Activated CD4-positive, alpha-beta T cell treated with anti-CD3 and anti-CD28 coated beads for 48 hours (primary cell): ENCODE measurements at regions not wholly inside any gene's neighbourhood (a gene's known extent, or its start where the extent isn't known, plus 50 kb on each side); places are given as distances from the start of the nearest gene placed in this dataset.
A peak's percentile ranks its signal among the peaks of the same experiment; 100 is the strongest.

ENCODE experiments used
- DNase-seq: peaks from one replicate; pipeline ENCODE4 v3.0.0-alpha.2; 2020

DNA sequence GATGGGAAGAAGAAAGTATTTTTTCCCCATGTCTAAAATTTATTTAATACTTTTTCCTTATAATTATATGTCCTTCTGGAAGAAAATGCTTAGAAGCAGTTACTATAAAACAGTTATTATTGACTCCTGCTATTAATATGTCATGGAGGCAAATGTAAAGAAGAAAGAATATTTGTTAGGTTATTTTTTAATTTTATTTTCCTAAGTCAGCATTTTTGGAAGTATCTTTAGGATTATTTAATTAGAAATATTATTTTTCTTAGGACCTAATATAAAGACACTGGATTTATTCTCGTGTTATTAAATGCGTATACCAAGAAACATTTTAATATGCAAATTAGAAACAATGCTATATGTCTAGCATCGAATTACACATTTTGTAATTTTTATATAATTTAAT, 687.7 kb downstream of the TRAM1L1 start:
- no peak for DNase-seq

GRCh38 chr4:116397291-116397690, 688.1 kb downstream of the TRAM1L1 start:
- no peak for DNase-seq

GRCh38 chr4:116395408-116395807, 690.0 kb downstream of the TRAM1L1 start:
- DNase-seq, result no peak

DNA sequence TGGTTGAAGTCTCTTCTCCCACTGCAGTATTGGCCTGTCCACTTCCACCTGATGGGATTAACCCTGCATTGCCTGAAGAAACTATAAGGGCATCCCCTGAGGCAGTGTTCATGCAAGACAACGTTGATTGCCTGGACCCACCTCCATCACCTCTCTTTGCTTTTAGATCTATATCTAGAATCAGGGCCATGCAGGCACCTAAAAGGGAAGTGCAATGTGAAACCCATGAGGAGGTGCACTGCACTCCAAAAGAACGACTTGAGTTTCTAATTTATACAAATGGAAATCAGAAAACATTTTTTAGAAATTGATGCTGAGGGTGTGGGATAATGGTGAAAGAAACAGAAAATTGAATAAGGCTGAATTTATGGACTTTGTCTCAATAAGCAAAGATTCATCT, 694.4 kb downstream of the TRAM1L1 start:
- no peak for DNase-seq

- DNase-seq, result no peak
Observed at GRCh38 chr4:116389139-116389538, 696.2 kb downstream of the TRAM1L1 start.

GRCh38 chr4:116387937-116388474, 697.4 kb downstream of the TRAM1L1 start:
- DNase-seq, result no peak

- no peak for DNase-seq
Observed at GRCh38 chr4:116386856-116387255, 698.5 kb downstream of the TRAM1L1 start.

DNA sequence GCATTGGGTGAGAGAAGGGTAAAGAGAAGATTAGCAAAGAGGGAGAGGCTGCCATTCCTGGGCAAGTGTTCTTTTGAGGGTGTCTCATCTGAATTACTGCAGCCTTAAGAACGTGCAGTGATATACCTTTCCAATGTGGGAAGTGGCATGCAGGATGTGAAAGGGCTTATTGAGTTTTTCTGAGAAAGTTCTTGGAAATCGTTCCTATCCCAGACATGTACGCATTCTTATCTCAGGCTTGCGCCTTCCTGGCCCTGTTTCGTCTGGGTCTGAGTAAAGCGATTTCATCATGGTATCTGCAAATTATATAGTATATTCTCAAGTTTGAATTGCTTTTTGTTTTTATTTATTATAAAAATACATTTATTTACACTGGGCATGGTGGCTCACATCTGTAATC, 699.8 kb downstream of the TRAM1L1 start:
- no peak for DNase-seq

DNA sequence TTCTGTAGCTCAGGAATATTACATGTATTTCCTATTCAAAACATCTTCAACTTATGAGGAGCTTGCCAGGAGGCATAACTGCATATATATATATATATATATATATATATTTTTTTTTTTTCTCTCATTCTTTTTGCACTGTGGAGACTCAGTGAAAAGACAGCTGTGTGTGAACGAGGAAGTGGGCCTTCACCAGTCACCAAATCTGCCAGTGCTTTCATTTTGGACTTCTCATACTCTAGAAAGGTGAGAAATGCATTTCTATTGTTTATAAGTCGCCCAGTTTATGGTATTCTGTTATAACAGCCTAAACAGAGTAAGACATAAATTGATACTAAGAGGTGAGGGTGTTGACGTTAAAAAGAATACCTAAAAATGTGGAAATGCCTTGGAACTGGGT, 710.6 kb downstream of the TRAM1L1 start:
- DNase-seq, result no peak

- DNase-seq, result no peak
Observed at GRCh38 chr4:116362583-116362982, 722.8 kb downstream of the TRAM1L1 start.

DNA sequence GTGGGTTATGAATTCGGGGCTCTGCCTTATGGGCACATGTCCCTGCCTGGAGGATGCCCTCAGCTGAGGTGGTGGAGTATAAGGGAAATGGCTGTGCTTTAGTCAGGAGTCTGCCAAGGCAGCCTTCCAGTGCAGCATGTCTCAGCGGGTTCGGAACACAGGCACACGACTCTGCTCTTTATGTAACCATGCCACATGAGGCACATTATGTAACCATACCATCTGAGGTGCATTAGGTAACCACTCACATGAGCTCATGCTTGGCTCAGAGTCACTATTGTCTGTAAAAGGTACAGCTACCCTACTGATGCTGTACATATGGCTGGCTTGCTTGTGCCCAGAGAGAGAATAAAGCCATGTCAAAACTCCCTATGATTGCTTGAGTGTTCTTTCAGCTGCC, 723.6 kb downstream of the TRAM1L1 start:
- DNase-seq, result no peak

GRCh38 chr4:116358633-116359222, 726.6 kb downstream of the TRAM1L1 start:
- DNase-seq, result peak; percentile 52

GRCh38 chr4:116357758-116358157, 727.6 kb downstream of the TRAM1L1 start:
- DNase-seq, result no peak

GRCh38 chr4:116346750-116347149, 738.6 kb downstream of the TRAM1L1 start:
- no peak for DNase-seq

GRCh38 chr4:116343809-116344208, 741.6 kb downstream of the TRAM1L1 start:
- no peak for DNase-seq

DNA sequence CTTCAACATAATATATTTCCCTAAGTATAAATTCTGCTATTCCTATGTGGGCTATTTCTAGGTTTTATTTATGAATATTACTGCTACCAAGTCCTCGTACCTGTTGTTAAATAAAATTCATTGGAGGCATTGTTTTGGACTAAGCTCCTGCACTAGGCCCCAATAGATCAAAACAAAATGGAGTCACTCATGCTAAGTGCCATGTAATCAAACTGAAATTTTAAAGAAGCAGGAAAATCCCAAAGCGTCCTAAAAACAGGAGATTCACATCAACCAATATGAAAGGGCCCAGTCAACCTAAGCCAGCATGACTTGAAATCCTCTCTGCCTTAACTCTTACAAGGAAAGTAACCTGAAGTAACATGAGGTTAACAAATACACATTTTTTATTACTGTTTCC, 743.2 kb downstream of the TRAM1L1 start:
- no peak for DNase-seq

DNA sequence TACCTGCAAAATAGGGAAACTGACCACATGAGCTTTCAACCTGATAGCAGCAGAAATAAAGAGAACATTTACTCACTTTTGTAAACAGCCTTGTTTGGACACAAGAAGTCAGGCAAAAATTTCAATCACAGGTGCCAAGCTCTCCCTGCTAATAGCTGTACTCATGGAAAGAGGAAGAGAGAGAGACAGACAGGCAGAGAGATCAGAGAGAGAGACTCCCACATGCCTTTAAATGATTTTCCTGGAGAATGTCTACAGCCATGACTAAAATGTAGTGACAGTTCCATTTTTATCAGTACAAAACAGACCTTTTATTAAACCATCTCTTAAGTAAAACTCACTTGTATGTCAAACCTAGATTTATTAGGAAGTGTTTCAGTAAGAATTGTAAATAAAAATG, 752.9 kb downstream of the TRAM1L1 start:
- DNase-seq, result no peak

- no peak for DNase-seq
Observed at GRCh38 chr4:116328261-116328860, 757.0 kb downstream of the TRAM1L1 start.

- DNase-seq, result no peak
Observed at GRCh38 chr4:116323606-116324005, 761.8 kb downstream of the TRAM1L1 start.

GRCh38 chr4:116321471-116321870, 763.9 kb downstream of the TRAM1L1 start:
- DNase-seq, result no peak

DNA sequence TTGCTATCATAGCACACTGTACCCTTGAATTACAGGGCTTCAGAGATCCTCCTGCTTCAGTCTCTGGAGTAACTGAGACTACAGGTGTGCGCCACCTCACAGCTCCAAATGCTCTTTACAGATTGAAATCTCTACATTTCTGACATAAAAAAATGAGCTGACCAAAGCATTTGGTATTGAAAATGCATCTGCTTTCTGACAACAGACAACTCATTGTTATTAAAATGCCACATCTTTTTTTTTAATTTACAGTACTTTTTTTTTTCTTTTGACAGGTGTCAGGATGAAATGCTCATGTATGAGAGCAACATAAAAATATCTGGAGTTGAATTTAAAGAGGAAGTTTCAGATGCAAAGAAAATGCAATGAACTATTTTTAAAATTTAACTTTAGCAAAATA, 764.5 kb downstream of the TRAM1L1 start:
- DNase-seq, result no peak

DNA sequence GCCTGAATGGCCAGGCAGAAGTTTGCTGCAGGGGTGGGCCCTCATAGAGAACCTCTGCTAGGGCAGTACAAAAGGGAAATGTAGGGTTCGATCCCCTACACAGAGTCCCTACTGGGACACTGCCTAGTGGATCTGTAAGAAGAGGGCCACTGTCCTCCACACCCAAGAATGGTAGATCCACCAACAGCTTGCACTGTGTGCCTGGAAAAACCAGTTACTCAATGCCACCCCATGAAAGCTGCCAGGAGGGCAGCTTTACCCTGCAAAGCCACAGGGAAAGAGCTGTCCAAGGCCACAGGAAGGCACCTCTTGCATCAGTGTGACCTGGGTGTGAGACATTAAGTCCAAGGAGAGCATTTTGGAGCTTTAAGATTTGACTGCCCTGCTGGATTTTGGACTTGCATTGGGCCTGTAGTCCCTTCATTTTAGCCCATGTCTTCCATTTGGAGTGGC, 781.6 kb downstream of the TRAM1L1 start:
- DNase-seq, result no peak

DNA sequence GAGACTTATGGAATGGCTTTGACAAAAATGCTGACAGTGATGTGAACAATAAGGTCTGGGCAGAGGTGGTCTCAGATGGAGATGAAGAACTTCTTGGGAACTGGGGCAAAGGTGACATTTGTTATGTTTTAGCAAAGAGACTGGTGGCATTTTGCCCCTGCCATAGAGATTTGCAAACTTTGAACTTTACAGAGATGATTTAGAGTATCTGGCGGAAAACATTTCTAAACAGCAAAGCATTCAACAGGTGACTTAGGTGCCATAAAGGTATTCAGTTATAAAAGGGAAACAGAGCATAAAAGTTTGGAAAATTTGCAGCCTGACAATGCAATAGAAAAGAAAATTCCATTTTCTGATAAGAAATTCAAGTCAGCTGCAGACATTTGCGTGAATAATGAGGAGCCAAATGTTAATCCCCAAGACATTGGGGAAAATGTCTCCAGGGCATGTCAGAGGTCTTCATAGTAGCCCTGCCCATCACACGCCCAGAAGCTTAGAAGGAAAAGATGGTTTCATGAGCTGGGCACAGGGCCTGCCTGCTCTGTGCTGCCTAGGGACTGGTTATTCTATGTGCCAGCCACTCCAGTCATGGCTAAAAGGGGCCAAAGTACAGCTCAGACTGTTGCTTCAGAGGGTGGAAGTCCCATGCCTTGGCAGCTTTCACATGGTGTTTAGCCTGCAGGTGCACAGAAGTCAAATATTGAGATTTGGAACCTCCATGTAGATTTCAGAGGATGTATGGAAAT, 782.2 kb downstream of the TRAM1L1 start:
- DNase-seq, result no peak

DNA sequence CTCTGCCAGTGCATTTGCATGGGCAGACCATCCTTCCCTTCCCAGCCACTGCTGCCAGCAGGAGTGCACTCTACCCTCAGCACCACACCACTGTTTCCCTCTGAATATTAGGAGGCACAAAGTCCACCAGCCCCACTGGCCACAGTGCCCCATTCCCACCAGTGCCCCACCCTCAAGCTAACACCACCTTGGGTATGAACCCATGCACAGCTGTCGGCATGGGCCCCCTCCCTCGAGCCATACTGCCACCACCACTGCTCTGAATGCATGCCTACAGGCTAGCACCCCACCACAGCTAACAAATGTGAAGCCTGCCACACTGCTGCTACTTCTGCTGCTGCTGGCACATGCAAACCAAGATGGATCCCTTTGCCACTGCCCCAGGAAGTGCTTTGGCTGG, 810.4 kb downstream of the TRAM1L1 start:
- no peak for DNase-seq
